HG03378 (cell line): ENCODE measurements at regions not wholly inside any gene's neighbourhood (a gene's known extent, or its start where the extent isn't known, plus 50 kb on each side); places are given as distances from the start of the nearest gene placed in this dataset.

ENCODE experiments used
- ATAC-seq: cut with Tn5 transposase; IDR thresholded peaks from one replicate; pipeline ENCODE4 v1.9.1; 2021; ENCODE audit warnings: mild to moderate bottlenecking, moderate library complexity; ENCODE audit not compliant: unreplicated experiment

DNA sequence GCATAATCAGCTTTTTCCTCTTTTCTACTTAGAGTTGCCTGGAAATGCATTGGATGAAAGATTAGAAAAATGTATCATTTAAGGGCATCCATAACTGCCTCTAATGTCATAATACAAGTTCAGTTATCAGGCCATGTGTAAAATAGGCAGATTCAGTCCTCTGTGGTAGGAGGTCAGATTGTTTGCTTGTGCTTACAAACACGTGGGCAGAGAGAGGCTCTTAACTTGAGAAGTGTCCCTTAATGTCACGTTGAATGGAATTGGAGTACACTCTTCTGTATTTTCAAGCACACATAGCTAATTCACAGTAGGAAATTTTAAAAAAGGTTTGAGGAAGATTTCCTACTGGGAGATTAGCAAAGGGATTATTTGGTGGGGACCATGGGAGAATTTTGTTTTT, 359.8 kb upstream of the MTPN start:
- no peak for ATAC-seq

DNA sequence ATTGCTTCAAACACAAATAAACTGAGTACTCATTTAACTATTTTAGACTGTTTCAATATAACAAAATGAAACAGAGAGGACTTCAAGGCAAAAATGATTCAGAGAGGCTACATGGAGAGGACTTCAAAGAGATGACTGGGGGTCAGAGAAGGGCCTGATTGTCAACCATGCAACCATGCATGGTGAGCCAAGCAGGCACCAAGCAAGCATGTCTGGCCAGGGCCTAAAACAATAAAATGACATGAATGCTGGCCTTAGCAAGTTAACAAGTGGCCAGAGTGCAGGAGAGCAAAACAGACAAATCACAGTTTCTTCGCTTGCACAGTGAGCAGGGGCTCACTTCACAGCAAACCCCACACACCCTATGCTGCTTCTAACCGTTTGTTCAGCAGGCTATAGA, 356.5 kb upstream of the MTPN start:
- no peak for ATAC-seq

DNA sequence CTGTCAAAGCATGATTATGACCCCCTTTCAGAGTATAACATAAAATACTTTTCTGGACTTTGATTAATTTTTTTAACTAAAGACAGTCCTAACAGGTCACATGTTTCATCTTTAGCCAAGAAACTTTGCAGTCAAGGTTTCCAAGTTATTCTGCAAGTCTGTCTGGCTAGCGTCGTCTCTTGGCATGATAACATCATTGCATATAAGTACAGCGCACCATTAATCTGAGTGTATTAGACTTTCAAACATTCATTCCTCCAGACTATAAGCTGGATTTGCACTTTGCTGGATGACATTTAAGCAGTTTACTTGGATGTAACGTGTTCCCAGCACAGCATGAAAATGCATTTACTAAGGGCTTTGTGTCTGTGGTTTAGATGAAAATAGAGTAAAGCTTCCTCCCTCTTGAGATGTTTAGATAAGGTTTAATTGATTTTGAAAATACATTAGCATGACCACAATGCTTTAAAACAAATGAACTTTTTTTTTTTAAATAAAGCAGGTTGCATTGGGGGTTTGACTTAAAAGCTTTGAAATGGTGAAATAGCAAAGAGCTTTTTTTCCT, 349.0 kb upstream of the MTPN start:
- no peak for ATAC-seq

DNA sequence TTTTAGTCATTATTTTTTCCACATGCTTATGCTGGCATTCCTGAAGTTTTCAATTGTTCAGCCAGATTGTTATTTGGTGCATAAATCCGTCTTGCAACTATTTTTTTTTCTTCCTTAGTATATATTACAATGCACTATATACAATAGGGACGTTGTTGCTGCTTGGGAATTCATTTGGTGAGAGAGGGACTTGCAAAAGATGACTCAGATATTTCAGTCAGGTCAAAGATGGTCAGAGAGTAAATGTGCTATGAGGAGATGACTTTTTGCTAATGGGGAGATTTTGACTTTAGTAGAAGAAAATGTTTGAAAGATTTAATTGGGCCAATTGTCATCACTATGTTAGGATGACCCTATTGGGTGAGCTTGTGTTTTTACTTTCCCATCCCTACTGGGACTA, 348.4 kb upstream of the MTPN start:
- ATAC-seq = no peak

DNA sequence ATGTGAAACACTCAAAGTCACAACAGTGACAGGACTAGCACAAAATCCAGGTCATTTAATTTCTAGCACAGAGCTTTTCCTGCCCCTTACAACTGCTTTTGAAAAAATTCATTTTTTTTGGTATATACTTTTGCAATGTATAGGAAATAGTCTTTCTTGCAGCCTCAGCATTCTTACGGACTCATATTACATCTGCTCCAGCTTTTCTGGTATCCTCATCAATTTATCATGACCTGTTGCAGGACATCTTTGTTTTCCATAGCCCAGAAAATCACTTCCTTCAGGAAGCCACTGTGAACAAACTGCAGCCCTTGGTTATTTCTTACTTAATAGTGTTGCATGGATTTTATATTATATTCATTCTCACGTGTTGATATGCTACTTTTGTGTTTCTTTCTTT, 347.9 kb upstream of the MTPN start:
- no peak for ATAC-seq

DNA sequence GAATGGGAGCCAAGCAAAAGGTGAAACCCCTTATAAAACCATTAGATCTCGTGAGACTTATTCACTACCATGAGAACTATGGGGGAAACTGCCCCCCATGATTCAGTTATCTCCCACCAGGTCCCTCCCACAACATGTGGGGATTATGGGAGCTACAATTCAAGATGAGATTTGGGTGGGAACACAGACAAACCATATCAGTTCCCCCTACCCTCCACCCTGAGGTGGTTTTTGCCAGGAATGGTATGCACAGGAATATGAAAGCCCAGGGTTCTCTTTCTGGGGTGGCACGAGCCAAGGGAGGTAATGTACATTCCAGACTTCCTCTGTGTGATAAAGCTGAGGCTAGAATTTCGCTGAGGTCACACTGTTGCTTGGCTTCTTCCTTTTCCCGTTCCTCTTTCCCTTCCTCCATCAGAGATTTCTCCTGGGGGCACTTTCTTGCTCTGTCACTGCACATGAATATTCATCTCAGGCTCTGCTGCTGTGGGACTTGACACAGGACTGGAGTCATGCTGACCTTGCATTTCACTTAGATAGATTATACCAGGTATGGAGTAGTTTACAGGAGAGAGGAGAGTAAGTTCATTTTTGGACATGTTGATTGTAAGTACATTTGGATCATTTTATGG, 347.0 kb upstream of the MTPN start:
- ATAC-seq = no peak

DNA sequence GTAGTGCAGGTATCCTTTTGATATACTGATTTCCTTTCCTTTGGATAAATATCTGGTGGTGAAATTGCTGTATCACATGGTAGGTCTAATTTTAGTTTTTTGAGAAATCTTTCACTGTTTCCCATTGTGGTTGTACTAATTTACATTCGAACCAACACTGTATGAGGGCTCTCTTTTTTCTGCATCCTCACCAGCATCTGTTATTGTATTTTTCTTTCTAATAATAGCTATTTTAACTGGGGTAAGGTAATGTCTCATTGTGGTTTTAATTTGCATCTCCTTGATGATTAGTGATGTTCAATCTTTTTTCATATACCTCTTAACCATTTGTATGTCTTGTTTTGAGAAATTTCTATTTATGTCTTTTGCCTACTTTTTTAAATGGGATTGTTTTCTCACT, 335.4 kb upstream of the MTPN start:
- ATAC-seq = no peak

DNA sequence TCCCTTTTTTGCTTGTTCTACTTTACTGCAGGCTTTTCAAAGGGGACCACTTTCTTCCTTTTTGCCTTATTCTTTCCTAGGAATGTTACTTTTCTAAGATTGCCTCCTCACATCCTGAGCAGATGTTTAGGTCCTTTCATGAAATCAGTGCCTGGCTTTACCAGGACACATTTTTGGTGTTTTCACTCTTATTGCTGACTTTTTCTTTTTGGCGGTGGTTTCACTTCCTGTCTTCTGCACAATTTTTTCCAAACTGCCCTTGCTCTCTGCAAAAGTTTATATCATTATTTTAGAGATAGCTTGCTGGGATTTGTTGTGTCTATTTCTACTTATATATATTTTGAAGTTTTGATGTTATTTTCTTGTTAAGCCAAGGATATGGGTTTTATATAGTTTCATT, 332.2 kb upstream of the MTPN start:
- no peak for ATAC-seq

DNA sequence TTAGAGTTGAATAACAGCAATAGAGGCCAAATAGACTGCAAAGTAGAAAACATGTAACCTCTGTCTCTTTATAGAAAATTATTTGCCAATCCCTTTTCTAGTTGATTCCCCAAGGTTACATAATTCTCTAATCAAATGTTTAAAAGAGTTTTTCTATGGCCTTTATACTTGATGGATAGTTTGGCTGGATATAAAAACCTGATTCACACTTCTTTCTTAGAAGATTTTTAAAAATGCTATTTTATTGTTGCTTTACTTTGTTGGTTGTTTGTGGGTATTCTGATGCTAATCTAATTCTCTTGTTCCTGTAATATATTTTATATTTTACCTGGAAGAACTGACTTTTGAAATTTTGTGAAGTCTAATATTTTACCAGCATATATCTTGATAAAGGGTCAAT, 331.1 kb upstream of the MTPN start:
- ATAC-seq = no peak

DNA sequence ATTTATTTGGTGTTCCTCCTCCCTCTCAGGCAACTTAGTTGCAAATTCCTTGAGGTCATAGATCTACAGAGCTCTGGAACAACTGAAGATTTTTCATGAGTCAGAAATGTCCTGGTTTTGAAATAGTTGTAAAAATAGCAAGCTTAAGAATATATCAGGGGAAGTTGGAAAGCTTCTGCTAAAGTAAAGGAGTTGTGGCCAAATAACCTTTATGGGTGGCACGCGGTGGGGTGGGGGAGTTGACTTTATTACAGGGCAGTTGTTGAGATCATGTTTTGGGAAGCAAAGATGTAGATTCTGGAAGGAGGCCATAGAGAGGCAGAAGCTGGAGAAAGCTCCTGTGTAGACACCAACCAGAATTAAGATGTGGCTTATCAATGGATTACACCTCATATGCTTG, 326.0 kb upstream of the MTPN start:
- no peak for ATAC-seq

DNA sequence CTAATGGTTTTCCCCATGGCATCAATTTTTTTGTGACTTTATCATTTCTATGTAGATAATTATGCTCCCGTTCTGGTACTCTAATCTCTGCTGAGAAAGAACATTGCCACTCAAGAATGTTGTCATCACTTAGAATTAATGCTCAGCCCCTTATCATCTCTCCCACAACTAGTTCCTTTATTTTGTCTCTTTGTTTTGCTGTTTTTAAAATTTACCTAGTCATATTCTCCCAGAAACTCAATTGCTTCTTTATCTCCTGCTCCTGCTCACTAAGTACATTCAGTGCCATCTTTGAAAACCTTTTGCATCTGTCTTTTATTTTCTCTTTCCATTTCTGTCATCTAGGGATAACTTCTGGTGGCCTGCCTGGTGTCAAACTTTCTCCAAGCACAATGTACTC, 324.9 kb upstream of the MTPN start:
- ATAC-seq = no peak

DNA sequence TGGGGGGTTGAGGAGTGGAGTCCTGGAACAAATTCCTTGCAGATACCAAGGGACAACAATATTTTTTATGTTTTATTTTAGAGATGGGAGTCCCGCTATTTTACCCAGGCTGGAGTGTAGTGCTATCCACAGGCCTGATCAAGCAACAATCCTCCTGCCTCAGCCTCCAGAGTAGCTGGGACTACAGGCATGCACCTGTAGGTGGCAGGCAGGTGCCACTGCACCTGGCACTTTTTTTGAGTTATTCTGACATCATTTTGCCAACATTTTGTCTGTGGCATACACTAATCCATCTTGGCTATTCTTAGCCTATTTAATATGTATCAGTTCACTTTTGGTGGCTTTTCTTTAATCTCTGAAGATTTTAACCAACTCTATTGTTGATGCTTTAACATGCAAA, 317.8 kb upstream of the MTPN start:
- ATAC-seq = peak; percentile 59

DNA sequence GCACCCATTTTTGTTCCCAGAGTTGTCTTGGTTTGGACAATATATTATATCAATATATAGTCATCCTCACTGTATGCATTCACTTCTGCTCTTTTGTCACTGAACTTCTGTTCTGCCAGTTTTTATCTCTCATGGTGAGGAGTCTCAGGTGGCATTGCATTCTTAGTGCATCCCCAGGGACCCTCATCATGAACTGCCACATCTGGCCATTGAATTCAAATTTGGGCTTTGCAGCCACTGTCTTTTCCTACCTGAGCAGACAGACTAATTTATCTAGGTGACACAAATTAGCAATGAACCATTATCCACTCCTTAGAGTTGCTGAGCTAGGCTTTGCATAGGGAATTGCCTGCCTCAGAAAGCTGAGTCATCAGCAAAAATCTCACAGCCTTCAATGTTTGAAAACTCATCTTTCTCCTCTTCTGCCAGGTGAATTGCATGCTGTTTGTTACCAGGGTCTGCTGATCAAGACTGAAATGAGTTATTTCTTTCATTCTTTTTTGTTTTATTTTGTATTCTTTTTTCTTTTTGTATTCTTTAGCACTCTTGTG, 316.8 kb upstream of the MTPN start:
- ATAC-seq = no peak

DNA sequence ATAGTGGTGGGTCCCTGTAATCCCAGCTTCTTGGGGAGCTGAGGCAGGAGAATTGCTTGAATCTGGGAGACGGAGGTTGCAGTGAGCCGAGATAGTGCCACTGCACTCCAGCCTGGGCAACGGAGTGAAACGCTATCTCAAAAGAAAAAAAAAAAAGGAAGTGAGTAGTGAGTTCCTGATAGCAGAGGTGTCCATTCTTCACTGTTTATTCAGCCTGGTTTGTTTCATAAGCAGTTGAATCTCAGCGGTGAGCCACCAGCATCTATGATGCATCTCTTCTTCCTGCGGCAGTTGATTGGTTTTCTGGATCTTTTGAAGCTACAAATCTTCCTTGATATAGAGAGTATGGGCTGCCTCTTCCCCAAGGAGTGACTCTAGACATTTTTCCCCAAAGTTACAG, 316.1 kb upstream of the MTPN start:
- no peak for ATAC-seq

DNA sequence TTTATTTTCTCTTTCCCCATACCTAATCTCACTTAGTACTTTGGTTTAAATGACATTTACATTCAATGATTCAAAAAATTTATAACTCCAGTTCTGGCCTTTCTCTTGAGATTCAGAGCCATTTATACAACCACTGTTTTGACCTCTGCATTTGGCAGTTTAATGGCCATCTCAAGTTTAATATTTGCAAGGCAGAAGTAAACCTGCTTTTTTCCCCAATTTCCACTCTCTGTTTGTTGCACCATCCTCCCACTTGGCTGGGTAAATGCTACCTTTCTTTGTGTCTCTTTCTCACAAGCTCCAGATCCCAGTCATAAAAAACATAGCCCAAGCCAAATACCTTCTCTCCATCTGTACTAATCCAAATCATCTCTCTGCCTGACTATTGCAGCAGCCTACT, 315.2 kb upstream of the MTPN start:
- ATAC-seq = no peak

DNA sequence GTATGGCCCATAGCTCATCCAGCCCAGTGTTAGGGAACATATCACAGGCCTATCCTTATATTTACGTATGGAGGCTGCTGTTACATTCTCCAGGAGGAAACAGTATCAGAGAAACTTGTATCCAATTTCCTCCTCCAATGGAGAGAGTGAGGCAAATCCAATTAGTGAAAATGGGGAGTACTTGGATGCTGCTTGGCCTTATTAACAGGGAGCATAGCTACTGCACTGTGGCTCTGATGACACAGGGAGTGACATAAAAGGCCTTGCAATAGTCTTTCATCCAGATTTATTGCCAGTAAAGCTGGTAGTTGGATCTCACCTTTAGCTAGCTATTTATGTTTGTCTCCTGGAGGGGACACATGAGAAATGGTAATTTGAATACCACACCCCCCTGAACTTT, 313.2 kb upstream of the MTPN start:
- ATAC-seq = no peak

DNA sequence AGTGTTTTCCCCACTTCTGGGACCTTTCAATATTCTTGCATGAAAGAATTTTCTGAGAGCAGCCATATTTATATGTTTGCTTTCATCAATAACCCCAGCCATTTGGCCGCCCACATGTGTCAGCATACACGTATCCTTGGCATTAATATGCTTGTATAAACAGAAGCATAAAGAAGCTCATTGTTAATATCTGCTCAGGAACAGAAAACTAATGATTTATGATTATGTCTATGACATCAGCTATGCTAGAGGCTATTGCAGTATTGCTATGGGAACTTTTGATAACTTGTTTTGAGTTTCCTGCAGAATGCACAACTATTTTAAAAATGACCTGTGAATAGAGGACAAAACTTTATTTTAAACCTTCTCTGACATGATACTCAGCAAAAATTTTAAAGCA, 300.9 kb upstream of the MTPN start:
- ATAC-seq = no peak

DNA sequence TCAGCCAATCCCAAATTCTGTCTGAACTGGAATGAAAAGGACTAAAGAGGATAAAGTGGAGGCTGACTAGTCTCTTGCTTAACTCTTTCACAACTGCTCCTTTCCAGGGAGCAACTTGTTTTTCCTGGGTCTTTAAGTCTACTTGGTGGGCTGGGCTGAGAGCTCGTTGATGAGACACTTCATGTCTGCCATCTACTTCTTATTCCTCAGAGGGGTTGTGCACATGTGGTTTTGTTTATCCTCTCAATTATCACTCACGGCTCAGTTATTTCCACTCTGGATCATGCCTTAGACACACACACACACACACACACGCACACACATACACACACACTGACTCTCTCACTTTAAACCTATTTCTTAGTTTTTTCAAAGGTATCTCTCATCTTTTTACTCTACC, 298.6 kb upstream of the MTPN start:
- ATAC-seq = no peak

DNA sequence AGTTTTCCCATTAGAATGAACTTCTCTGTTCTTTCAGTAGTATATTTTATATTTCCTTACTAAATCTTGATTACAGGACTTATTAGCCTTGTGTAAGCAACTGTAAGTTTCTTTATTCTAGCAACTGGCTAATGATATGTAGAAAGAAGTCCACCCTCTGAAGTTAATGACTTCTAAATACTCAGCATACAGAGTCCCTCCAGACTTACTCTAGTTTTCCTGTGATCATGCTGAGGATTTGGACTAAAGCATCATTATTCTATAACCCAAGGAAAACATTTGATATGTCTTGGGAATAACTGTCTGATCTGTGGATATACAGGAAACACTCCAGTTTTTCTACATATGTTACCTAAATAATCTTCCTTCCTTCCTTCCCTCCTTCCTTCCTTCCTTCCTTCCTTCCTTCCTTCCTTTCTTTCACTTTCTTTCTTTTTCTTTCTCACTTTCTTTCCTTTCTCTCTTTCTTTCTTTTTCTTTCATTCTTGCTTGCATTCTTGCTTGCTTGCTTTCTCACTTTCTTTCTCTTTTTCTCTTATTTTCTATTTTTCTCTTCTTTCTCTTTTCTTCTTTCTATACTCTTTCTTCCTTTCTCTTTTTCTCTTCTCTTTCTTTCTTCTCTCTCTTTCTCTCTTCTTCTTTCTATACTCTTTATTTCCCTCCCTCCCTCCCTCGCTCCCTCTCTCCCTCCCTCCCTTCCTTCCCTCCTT, 297.6 kb upstream of the MTPN start:
- ATAC-seq = no peak

DNA sequence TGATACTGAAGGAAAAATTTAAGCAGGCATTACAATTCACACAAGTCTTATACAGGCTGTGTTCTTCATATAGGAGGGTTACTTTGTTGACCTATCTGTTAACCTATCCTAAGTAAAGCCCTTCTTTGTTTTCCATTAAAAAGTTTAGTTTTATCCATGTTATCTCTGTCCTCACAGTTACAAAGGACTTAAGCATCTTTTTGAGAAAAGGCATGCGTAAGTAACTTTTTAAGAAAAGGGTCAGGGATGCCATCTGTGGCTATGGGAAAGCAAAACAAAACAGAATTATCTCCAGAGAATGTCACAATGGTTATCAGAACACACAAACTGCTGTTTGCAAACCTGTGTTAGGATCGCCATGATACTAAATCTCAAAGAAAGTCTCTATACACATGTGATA, 295.8 kb upstream of the MTPN start:
- ATAC-seq = no peak

DNA sequence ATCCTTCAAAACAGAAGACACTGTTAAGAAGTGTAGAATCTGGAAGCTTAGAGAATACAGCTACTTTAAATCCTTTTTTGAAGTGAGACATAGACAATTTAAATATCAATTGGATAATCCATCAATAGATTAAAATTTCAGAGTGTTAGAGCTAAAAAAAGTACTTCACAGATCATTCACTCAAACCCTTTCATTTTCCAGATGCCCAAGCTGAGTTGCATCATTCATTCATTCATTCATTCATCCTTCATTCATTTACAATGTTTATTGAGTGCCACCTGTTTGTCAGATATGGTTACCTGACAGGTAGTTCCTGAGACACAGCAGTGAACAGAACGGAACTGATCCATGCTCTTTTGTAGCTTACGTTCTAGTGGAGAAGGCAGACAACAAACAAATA, 290.7 kb upstream of the MTPN start:
- ATAC-seq = no peak

DNA sequence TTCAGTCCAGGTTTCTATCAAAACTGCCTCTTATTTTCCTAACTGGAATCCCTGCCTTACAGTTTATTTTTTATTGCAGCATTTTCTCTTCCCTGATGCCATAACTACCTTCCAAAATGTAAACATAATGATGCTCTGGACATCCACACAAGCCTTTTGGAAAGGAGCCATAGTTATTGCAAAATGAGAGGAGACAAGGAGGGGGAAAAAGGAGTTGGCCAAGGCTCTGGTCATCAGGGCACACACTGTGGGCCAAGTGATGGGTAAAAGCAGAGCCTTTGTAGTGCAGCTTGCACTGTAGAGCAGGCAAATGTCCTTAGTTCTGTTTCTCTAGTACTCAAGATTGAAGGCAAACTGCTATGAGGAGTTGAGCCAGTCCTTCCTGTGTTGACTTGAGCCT, 289.3 kb upstream of the MTPN start:
- ATAC-seq = no peak
